Bronchial epithelial cell (primary cell): ENCODE measurements at regions not wholly inside any gene's neighbourhood (a gene's known extent, or its start where the extent isn't known, plus 50 kb on each side); places are given as distances from the start of the nearest gene placed in this dataset.

Source experiments
- DNase-seq: peaks from one replicate; pipeline ENCODE4 v3.0.0-alpha.2; 2010; ENCODE audit warnings: low read depth
- FAIRE-seq: peaks from 2 replicates; lab custom pipeline; 2011; peaks lifted over from hg19 to GRCh38; lab: Jason Lieb, UNC
- H3K27me3 ChIP-seq: 2 replicates; pipeline ENCODE4 v1.5.1; 2011; ENCODE audit warnings: low read length; ENCODE audit not compliant: control insufficient read depth, insufficient read depth
- H3K36me3 ChIP-seq: 2 replicates; pipeline ENCODE4 v1.5.1; 2011; ENCODE audit warnings: low read length; ENCODE audit not compliant: control insufficient read depth, insufficient read depth
- H3K4me3 ChIP-seq: 2 replicates; pipeline ENCODE4 v1.5.1; 2011; ENCODE audit warnings: mild to moderate bottlenecking, low read depth, low read length, control low read depth
- CTCF ChIP-seq: IDR thresholded peaks from 2 replicates; pipeline ENCODE4 v1.5.1; 2011; ENCODE audit warnings: mild to moderate bottlenecking, moderate library complexity, low read length, control low read depth, inconsistent platforms; ENCODE audit not compliant: insufficient read depth, severe bottlenecking

GRCh38 chr16:85979605-85980004, 80.6 kb downstream of the IRF8 start:
- TF ChIP-seq CTCF: no peak
- peak; percentile 58 for FAIRE-seq
- H3K36me3 ChIP-seq: no peaks in the 10 kb centered on the region
- H3K27me3 ChIP-seq: no peaks in the 10 kb centered on the region
- H3K4me3 ChIP-seq: no peak overlapping the region
- DNase-seq: no peak

GRCh38 chr16:85980686-85981085, 81.7 kb downstream of the IRF8 start:
- Histone ChIP-seq H3K27me3 (no peaks in the 10 kb centered on the region), H3K36me3 (no peaks in the 10 kb centered on the region), H3K4me3 (no peak overlapping the region)
- TF ChIP-seq CTCF: no peak
- DNase-seq (no peak), FAIRE-seq (peak; percentile 66)

- no peak for TF ChIP-seq CTCF
- Histone ChIP-seq H3K27me3 (no peaks in the 10 kb centered on the region), H3K4me3 (no peak overlapping the region), H3K36me3 (no peaks in the 10 kb centered on the region)
- DNase-seq (no peak), FAIRE-seq (no peak)
Observed at GRCh38 chr16:85981826-85982562, 83.0 kb downstream of the IRF8 start.

GRCh38 chr16:85982563-85982939, 83.6 kb downstream of the IRF8 start:
- no peaks in the 10 kb centered on the region for H3K36me3 ChIP-seq
- FAIRE-seq (no peak), DNase-seq (no peak)
- no peaks in the 10 kb centered on the region for H3K27me3 ChIP-seq
- no peak for TF ChIP-seq CTCF
- H3K4me3 ChIP-seq: no peak overlapping the region

GRCh38 chr16:85983064-85983463, 84.1 kb downstream of the IRF8 start:
- H3K4me3 ChIP-seq: no peak overlapping the region
- FAIRE-seq (no peak), DNase-seq (no peak)
- H3K27me3 ChIP-seq: no peaks in the 10 kb centered on the region
- no peak for TF ChIP-seq CTCF
- no peaks in the 10 kb centered on the region for H3K36me3 ChIP-seq
